B cell (primary cell): ENCODE measurements at regions not wholly inside any gene's neighbourhood (a gene's known extent, or its start where the extent isn't known, plus 50 kb on each side); places are given as distances from the start of the nearest gene placed in this dataset.

Experiments
- EZH2 ChIP-seq: IDR thresholded peaks from 2 replicates; pipeline ENCODE4 v1.6.1; 2012; ENCODE audit warnings: borderline replicate concordance, low read depth, mild to moderate bottlenecking, moderate library complexity, low read length; ENCODE audit not compliant: insufficient read depth, poor library complexity, severe bottlenecking
- TF ChIP-seq, protein P1 (sequence below): fragments of 200-600 bp; IDR thresholded peaks from one replicate; pipeline ENCODE4 v1.8.0; 2022; ENCODE audit warnings: antibody characterized with exemption, mild to moderate bottlenecking

GRCh38 chr9:103427696-103428095 is 432.6 kb downstream of the CYLC2 start:
- TF ChIP-seq, protein P1, sequence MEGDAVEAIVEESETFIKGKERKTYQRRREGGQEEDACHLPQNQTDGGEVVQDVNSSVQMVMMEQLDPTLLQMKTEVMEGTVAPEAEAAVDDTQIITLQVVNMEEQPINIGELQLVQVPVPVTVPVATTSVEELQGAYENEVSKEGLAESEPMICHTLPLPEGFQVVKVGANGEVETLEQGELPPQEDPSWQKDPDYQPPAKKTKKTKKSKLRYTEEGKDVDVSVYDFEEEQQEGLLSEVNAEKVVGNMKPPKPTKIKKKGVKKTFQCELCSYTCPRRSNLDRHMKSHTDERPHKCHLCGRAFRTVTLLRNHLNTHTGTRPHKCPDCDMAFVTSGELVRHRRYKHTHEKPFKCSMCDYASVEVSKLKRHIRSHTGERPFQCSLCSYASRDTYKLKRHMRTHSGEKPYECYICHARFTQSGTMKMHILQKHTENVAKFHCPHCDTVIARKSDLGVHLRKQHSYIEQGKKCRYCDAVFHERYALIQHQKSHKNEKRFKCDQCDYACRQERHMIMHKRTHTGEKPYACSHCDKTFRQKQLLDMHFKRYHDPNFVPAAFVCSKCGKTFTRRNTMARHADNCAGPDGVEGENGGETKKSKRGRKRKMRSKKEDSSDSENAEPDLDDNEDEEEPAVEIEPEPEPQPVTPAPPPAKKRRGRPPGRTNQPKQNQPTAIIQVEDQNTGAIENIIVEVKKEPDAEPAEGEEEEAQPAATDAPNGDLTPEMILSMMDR, result no peak
- TF ChIP-seq EZH2, result no peak
